Muscle of leg (tissue), 3 donors: ENCODE measurements at regions not wholly inside any gene's neighbourhood (a gene's known extent, or its start where the extent isn't known, plus 50 kb on each side); places are given as distances from the start of the nearest gene placed in this dataset.

ENCODE experiments used
- DNase-seq: peaks from one replicate; pipeline ENCODE4 v3.0.0; 2013
- H3K27ac ChIP-seq: one replicate; pipeline ENCODE4 v1.5.1; 2013; ENCODE audit warnings: mild to moderate bottlenecking, low read length, control low read depth
- H3K27me3 ChIP-seq: one replicate; pipeline ENCODE4 v1.6.1; 2013; ENCODE audit warnings: low read length; ENCODE audit not compliant: control insufficient read depth, insufficient read depth
- H3K36me3 ChIP-seq: one replicate; pipeline ENCODE4 v1.6.1; 2013; ENCODE audit warnings: low read length; ENCODE audit not compliant: control insufficient read depth, insufficient read depth
- H3K4me1 ChIP-seq: one replicate; pipeline ENCODE4 v1.6.1; 2013; ENCODE audit warnings: low read length; ENCODE audit not compliant: control insufficient read depth, insufficient read depth
- H3K4me3 ChIP-seq: one replicate; pipeline ENCODE4 v1.5.1; 2013; ENCODE audit warnings: low read length, control low read depth
- H3K9me3 ChIP-seq: replicated peaks from 2 replicates; pipeline ENCODE4 v1.6.1; 2013; ENCODE audit warnings: low read depth, low read length; ENCODE audit not compliant: control insufficient read depth
- WGBS: methylation state at CpG from one replicate; pipeline ENCODE4 v1.1.5; 2013; ENCODE audit warnings: missing lambda C conversion rate; ENCODE audit not compliant: insufficient coverage; 5-methylcytosine and 5-hydroxymethylcytosine counted together

DNA sequence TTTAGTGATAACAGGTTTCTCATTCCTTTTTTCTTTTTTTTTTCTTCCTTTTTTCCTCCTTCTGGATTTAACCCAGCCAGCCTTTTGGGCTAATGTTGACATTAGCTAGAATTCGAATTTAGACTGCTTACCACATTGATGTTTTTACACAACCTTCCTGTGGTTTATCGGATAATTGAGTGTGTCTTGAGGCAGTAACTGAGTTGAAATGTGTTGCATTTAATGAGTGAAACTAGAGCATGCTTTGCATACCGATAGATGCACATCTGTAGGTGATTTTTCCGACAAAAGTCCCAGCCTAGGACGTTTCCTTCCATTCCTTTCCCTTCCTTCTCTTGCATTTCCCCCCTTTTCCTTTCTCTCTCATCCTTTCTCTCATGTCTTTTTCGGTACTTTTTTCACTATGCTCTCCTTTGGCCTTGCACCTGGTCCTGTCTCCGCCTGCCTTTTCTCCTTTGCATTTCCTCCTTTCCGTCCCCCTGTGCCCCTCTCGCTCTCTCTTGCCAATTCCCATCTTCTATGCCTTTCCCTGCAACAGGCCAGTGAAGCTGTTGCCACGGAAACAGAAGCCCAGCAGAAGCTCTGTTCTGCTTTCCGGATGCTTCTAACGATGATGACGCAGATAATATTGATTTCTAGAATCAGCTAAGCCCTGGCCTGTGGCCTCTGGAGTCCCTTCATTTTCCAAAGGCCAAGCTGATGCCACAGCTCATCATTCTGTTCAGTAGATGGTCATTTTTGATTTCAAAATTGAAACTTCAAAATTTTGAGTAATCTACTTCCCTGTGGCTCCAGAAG is 76.1 kb downstream of the SLC25A47 start:
- Histone ChIP-seq H3K4me1 (peaks cover 38% of the 10 kb centered on the region), H3K9me3 (no peaks in the 10 kb centered on the region), H3K4me3 (no peak overlapping the region), H3K36me3 (no peaks in the 10 kb centered on the region), H3K27me3 (no peaks in the 10 kb centered on the region), H3K27ac (no peak overlapping the region)
- WGBS: 51% methylated on average over 9 of the region's 13 CpGs
- DNase-seq: no peak

GRCh38 chr14:100400115-100400514 is 77.0 kb downstream of the SLC25A47 start:
- Histone ChIP-seq H3K4me3 (no peak overlapping the region), H3K27ac (peak overlapping the region; percentile 29), H3K4me1 (peaks cover 38% of the 10 kb centered on the region), H3K9me3 (no peaks in the 10 kb centered on the region), H3K27me3 (no peaks in the 10 kb centered on the region), H3K36me3 (no peaks in the 10 kb centered on the region)
- DNase-seq: no peak
- WGBS: 54% methylated on average over 4 of the region's 5 CpGs

- WGBS: 37% methylated on average over 12 of the region's 17 CpGs
- no peak for DNase-seq
- no peak overlapping the region for H3K27ac ChIP-seq
- no peak overlapping the region for H3K4me3 ChIP-seq
- H3K36me3 ChIP-seq: no peaks in the 10 kb centered on the region
- H3K9me3 ChIP-seq: no peaks in the 10 kb centered on the region
- H3K4me1 ChIP-seq: peaks cover 38% of the 10 kb centered on the region
- H3K27me3 ChIP-seq: no peaks in the 10 kb centered on the region
These were observed 78.0 kb downstream of the SLC25A47 start for GRCh38 chr14:100401031-100401692.

DNA sequence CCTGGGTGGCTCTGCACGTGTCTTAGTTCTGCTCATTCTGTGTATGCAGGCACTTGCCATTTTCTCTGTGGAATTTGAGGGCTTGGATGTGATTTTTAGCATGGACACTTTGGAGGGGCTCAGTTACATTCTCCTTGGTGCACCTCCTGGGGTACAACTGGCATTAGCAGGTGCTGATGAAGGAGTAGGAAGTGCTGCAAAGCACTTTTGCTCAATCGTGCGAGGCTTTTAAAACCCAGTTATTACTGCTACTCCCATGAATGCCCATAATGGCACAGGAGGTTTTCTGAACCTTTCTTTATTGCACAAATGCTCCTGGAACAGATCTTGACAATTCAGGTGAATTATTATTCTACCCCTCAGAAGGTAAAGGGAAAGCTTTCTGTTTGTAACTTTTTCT is 78.7 kb downstream of the SLC25A47 start:
- H3K4me1 ChIP-seq: peaks cover 37% of the 10 kb centered on the region
- WGBS: 60% methylated on average over 1 of the region's 3 CpGs
- H3K27ac ChIP-seq: no peak overlapping the region
- no peak overlapping the region for H3K4me3 ChIP-seq
- no peaks in the 10 kb centered on the region for H3K27me3 ChIP-seq
- H3K9me3 ChIP-seq: no peaks in the 10 kb centered on the region
- no peak for DNase-seq
- H3K36me3 ChIP-seq: no peaks in the 10 kb centered on the region

GRCh38 chr14:100402631-100403030 is 79.5 kb downstream of the SLC25A47 start:
- Histone ChIP-seq H3K27me3 (no peaks in the 10 kb centered on the region), H3K4me3 (no peak overlapping the region), H3K4me1 (peaks cover 35% of the 10 kb centered on the region), H3K36me3 (no peaks in the 10 kb centered on the region), H3K9me3 (no peaks in the 10 kb centered on the region), H3K27ac (no peak overlapping the region)
- WGBS: 13% methylated on average over 5 of the region's 7 CpGs
- DNase-seq: no peak

DNA sequence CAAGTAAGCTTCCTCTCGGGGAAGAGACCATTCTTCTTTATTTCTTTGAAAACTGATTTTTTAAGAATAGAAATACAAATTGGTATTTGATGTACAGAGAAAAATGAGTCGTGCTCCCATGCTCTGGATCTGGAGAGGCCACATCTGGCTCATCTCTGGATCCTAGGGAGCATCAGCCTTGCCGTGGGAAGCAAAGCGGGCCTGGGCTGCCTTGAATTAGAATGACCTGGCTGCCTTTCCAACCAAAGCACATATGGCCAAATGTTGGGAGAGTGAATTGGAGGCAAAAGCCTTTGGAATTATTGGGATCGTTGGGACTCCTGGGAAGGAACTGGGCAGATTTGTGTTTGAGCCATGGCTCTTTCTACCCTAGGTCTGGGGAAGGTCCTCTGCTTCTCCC is 80.0 kb downstream of the SLC25A47 start:
- Histone ChIP-seq H3K27ac (peak overlapping the region; percentile 7), H3K27me3 (no peaks in the 10 kb centered on the region), H3K4me1 (peaks cover 35% of the 10 kb centered on the region), H3K4me3 (no peak overlapping the region), H3K36me3 (no peaks in the 10 kb centered on the region), H3K9me3 (no peaks in the 10 kb centered on the region)
- 45% methylated on average over 2 of the region's 5 CpGs for WGBS
- peak; percentile 59 for DNase-seq

- Histone ChIP-seq H3K36me3 (no peaks in the 10 kb centered on the region), H3K4me3 (no peak overlapping the region), H3K27ac (no peak overlapping the region), H3K9me3 (no peaks in the 10 kb centered on the region), H3K27me3 (no peaks in the 10 kb centered on the region), H3K4me1 (peaks cover 35% of the 10 kb centered on the region)
- 90% methylated on average over 10 of the region's 10 CpGs for whole genome bisulfite sequencing
- no peak for DNase-seq
These were observed 80.7 kb downstream of the SLC25A47 start for GRCh38 chr14:100403802-100404365.

DNA sequence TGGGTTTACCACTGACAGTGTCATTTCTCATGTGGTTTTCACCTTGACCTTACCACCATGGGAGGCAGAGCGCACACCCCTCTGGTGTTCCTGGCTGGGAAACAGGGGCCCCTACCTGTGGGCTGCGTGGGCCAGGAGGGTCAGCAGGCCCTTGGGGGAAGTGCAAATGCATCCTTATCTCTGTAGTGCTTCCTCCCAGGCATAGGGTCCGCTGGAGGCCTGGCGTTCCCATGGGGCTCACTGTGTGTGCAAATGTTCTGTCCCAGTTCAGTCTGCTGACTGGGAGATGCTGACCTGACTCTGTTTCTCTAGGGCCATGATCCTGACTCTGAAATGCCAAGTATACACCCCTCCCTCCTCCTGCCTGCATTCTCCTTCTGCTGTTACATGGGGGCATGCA is 81.3 kb downstream of the SLC25A47 start:
- no peak overlapping the region for H3K27ac ChIP-seq
- peaks cover 34% of the 10 kb centered on the region for H3K4me1 ChIP-seq
- no peak overlapping the region for H3K4me3 ChIP-seq
- whole genome bisulfite sequencing: 83% methylated on average over 4 of the region's 4 CpGs
- no peaks in the 10 kb centered on the region for H3K9me3 ChIP-seq
- H3K27me3 ChIP-seq: no peaks in the 10 kb centered on the region
- no peak for DNase-seq
- no peaks in the 10 kb centered on the region for H3K36me3 ChIP-seq

- WGBS: 68% methylated on average over 12 of the region's 12 CpGs
These were observed 82.8 kb downstream of the SLC25A47 start for GRCh38 chr14:100405760-100406455.

More at GRCh38 chr14:100405760-100406455, 82.8 kb downstream of the SLC25A47 start:
- Histone ChIP-seq H3K9me3 (no peaks in the 10 kb centered on the region), H3K36me3 (no peaks in the 10 kb centered on the region), H3K4me1 (peaks cover 26% of the 10 kb centered on the region), H3K27ac (no peak overlapping the region), H3K27me3 (no peaks in the 10 kb centered on the region), H3K4me3 (no peak overlapping the region)
- no peak for DNase-seq
